ENCODE measurements at regions not wholly inside any gene's neighbourhood (a gene's known extent, or its start where the extent isn't known, plus 50 kb on each side); places are given as distances from the start of the nearest gene placed in this dataset.

- Histone ChIP-seq H3K27me3 (ENCODE audit: control insufficient read depth, insufficient read depth, low read length) (no peaks in the 10 kb centered on the region), H3K4me3 (ENCODE audit: low read depth, low read length) (no peak overlapping the region), H3K4me1 (ENCODE audit: control insufficient read depth, insufficient read depth, low read length, poor library complexity, severe bottlenecking) (peaks cover 6% of the 10 kb centered on the region), H3K9me3 (ENCODE audit: control insufficient read depth in 2 of 2, low read length in 2 of 2) (no peaks in the 10 kb centered on the region), H3K36me3 (ENCODE audit: control insufficient read depth, insufficient read depth, low read length) (no peaks in the 10 kb centered on the region), H3K27ac (ENCODE audit: insufficient read depth, low read length, poor library complexity, severe bottlenecking) (no peak overlapping the region)
- Mint-ChIP-seq H3K36me3 (no peaks in the 10 kb centered on the region), H3K9me3 (peaks cover 0 to 2% (median 0%) of the 10 kb centered on the region in 7 donors), H3K4me1 (peaks cover 0 to 15% (median 7%) of the 10 kb centered on the region in 4 donors), H3K4me3 (no peak overlapping the region), H3K27me3 (no peaks in the 10 kb centered on the region), H3K27ac (no peak overlapping the region)
- ATAC-seq (ENCODE audit: low read depth in 2 of 2) (no peak), DNase-seq (no peak)
These were observed 243.5 kb upstream of the PITRM1 start for GRCh38 chr10:3415878-3416605.

- peak overlapping the region in 1 of 4 donors; percentile 52 for H3K4me3 Mint-ChIP-seq
These were observed 242.6 kb upstream of the PITRM1 start for GRCh38 chr10:3415038-3415736.

GRCh38 chr10:3414667-3415023, 242.1 kb upstream of the PITRM1 start:
- H3K9me3 ChIP-seq (ENCODE audit: control insufficient read depth in 2 of 2, low read length in 2 of 2), result no peaks in the 10 kb centered on the region
- peaks cover under 1% of the 10 kb centered on the region for H3K4me1 ChIP-seq (ENCODE audit: control insufficient read depth, insufficient read depth, low read length, poor library complexity, severe bottlenecking)
- no peak overlapping the region for H3K27ac ChIP-seq (ENCODE audit: insufficient read depth, low read length, poor library complexity, severe bottlenecking)
- no peak overlapping the region for H3K4me3 ChIP-seq (ENCODE audit: low read depth, low read length)
- H3K4me1 Mint-ChIP-seq, result peaks cover 0 to 5% (median 2%) of the 10 kb centered on the region in 4 donors
- no peaks in the 10 kb centered on the region for H3K27me3 ChIP-seq (ENCODE audit: control insufficient read depth, insufficient read depth, low read length)
- H3K9me3 Mint-ChIP-seq, result peaks cover 0 to 5% (median 0%) of the 10 kb centered on the region in 7 donors
- H3K27ac Mint-ChIP-seq, result no peak overlapping the region
- no peak overlapping the region for H3K4me3 Mint-ChIP-seq
- ATAC-seq (ENCODE audit: low read depth in 2 of 2) (no peak), DNase-seq (no peak)
- H3K36me3 Mint-ChIP-seq, result no peaks in the 10 kb centered on the region
- no peaks in the 10 kb centered on the region for H3K36me3 ChIP-seq (ENCODE audit: control insufficient read depth, insufficient read depth, low read length)
- no peaks in the 10 kb centered on the region for H3K27me3 Mint-ChIP-seq

More at GRCh38 chr10:3415038-3415736, 242.6 kb upstream of the PITRM1 start:
- Histone ChIP-seq H3K27me3 (ENCODE audit: control insufficient read depth, insufficient read depth, low read length) (no peaks in the 10 kb centered on the region), H3K4me3 (ENCODE audit: low read depth, low read length) (no peak overlapping the region), H3K36me3 (ENCODE audit: control insufficient read depth, insufficient read depth, low read length) (no peaks in the 10 kb centered on the region), H3K9me3 (ENCODE audit: control insufficient read depth in 2 of 2, low read length in 2 of 2) (no peaks in the 10 kb centered on the region), H3K4me1 (ENCODE audit: control insufficient read depth, insufficient read depth, low read length, poor library complexity, severe bottlenecking) (peaks cover 6% of the 10 kb centered on the region), H3K27ac (ENCODE audit: insufficient read depth, low read length, poor library complexity, severe bottlenecking) (no peak overlapping the region)
- Mint-ChIP-seq H3K27me3 (no peaks in the 10 kb centered on the region), H3K36me3 (no peaks in the 10 kb centered on the region), H3K27ac (no peak overlapping the region), H3K9me3 (peaks cover 0 to 5% (median 0%) of the 10 kb centered on the region in 7 donors), H3K4me1 (peaks cover 0 to 8% (median 5%) of the 10 kb centered on the region in 4 donors)
- no peak for DNase-seq
- ATAC-seq (ENCODE audit: low read depth in 2 of 2), result no peak

- H3K27ac Mint-ChIP-seq, result peak overlapping the region in 2 of 3 donors; percentile 64 to 70
- H3K4me1 ChIP-seq (ENCODE audit: control insufficient read depth, insufficient read depth, low read length, poor library complexity, severe bottlenecking), result no peaks in the 10 kb centered on the region
- DNase-seq (no peak), ATAC-seq (ENCODE audit: low read depth in 2 of 2) (no peak)
- H3K9me3 ChIP-seq (ENCODE audit: control insufficient read depth in 2 of 2, low read length in 2 of 2), result no peaks in the 10 kb centered on the region
- no peaks in the 10 kb centered on the region for H3K27me3 Mint-ChIP-seq
- H3K27ac ChIP-seq (ENCODE audit: insufficient read depth, low read length, poor library complexity, severe bottlenecking), result no peak overlapping the region
- no peak overlapping the region for H3K4me3 Mint-ChIP-seq
- no peaks in the 10 kb centered on the region for H3K36me3 ChIP-seq (ENCODE audit: control insufficient read depth, insufficient read depth, low read length)
- H3K9me3 Mint-ChIP-seq, result peaks cover 0 to 5% (median 0%) of the 10 kb centered on the region in 7 donors
- H3K27me3 ChIP-seq (ENCODE audit: control insufficient read depth, insufficient read depth, low read length), result no peaks in the 10 kb centered on the region
- H3K4me3 ChIP-seq (ENCODE audit: low read depth, low read length), result no peak overlapping the region
- H3K36me3 Mint-ChIP-seq, result no peaks in the 10 kb centered on the region
- no peaks in the 10 kb centered on the region for H3K4me1 Mint-ChIP-seq
These were observed 241.5 kb upstream of the PITRM1 start for GRCh38 chr10:3413937-3414666.

- no peaks in the 10 kb centered on the region for H3K36me3 Mint-ChIP-seq
- Histone ChIP-seq H3K4me1 (ENCODE audit: control insufficient read depth, insufficient read depth, low read length, poor library complexity, severe bottlenecking) (no peaks in the 10 kb centered on the region), H3K36me3 (ENCODE audit: control insufficient read depth, insufficient read depth, low read length) (no peaks in the 10 kb centered on the region), H3K4me3 (ENCODE audit: low read depth, low read length) (no peak overlapping the region), H3K9me3 (ENCODE audit: control insufficient read depth in 2 of 2, low read length in 2 of 2) (no peaks in the 10 kb centered on the region), H3K27ac (ENCODE audit: insufficient read depth, low read length, poor library complexity, severe bottlenecking) (no peak overlapping the region), H3K27me3 (ENCODE audit: control insufficient read depth, insufficient read depth, low read length) (no peaks in the 10 kb centered on the region)
- H3K4me3 Mint-ChIP-seq, result no peak overlapping the region
- ATAC-seq (ENCODE audit: low read depth in 2 of 2), result no peak
- H3K27me3 Mint-ChIP-seq, result no peaks in the 10 kb centered on the region
- peaks cover 0 to 3% (median 0%) of the 10 kb centered on the region in 4 donors for H3K4me1 Mint-ChIP-seq
- no peak overlapping the region for H3K27ac Mint-ChIP-seq
- DNase-seq, result no peak
- peaks cover 0 to 5% (median 0%) of the 10 kb centered on the region in 7 donors for H3K9me3 Mint-ChIP-seq
These were observed 240.1 kb upstream of the PITRM1 start for GRCh38 chr10:3412646-3413045.

- Mint-ChIP-seq H3K4me3 (no peak overlapping the region), H3K9me3 (peaks cover 0 to 5% (median 0%) of the 10 kb centered on the region in 7 donors), H3K27me3 (no peaks in the 10 kb centered on the region), H3K27ac (no peak overlapping the region), H3K4me1 (peaks cover 0 to 4% (median 0%) of the 10 kb centered on the region in 4 donors), H3K36me3 (no peaks in the 10 kb centered on the region)
- no peak overlapping the region for H3K4me3 ChIP-seq (ENCODE audit: low read depth, low read length)
- no peak for ATAC-seq (ENCODE audit: low read depth in 2 of 2)
- no peaks in the 10 kb centered on the region for H3K9me3 ChIP-seq (ENCODE audit: control insufficient read depth in 2 of 2, low read length in 2 of 2)
- H3K27ac ChIP-seq (ENCODE audit: insufficient read depth, low read length, poor library complexity, severe bottlenecking), result no peak overlapping the region
- H3K27me3 ChIP-seq (ENCODE audit: control insufficient read depth, insufficient read depth, low read length), result no peaks in the 10 kb centered on the region
- H3K36me3 ChIP-seq (ENCODE audit: control insufficient read depth, insufficient read depth, low read length), result no peaks in the 10 kb centered on the region
- DNase-seq, result no peak
- no peaks in the 10 kb centered on the region for H3K4me1 ChIP-seq (ENCODE audit: control insufficient read depth, insufficient read depth, low read length, poor library complexity, severe bottlenecking)
These were observed 239.5 kb upstream of the PITRM1 start for GRCh38 chr10:3412071-3412582.

GRCh38 chr10:3411044-3411443, 238.5 kb upstream of the PITRM1 start:
- no peak for DNase-seq
- Mint-ChIP-seq H3K9me3 (peaks cover 0 to 5% (median 0%) of the 10 kb centered on the region in 7 donors), H3K27ac (no peak overlapping the region), H3K4me3 (no peak overlapping the region), H3K36me3 (no peaks in the 10 kb centered on the region), H3K4me1 (peaks cover 0 to 4% (median 0%) of the 10 kb centered on the region in 4 donors), H3K27me3 (no peaks in the 10 kb centered on the region)
- ATAC-seq (ENCODE audit: low read depth in 2 of 2), result no peak
- H3K4me1 ChIP-seq (ENCODE audit: control insufficient read depth, insufficient read depth, low read length, poor library complexity, severe bottlenecking), result no peaks in the 10 kb centered on the region
- no peak overlapping the region for H3K4me3 ChIP-seq (ENCODE audit: low read depth, low read length)
- no peaks in the 10 kb centered on the region for H3K9me3 ChIP-seq (ENCODE audit: control insufficient read depth in 2 of 2, low read length in 2 of 2)
- no peak overlapping the region for H3K27ac ChIP-seq (ENCODE audit: insufficient read depth, low read length, poor library complexity, severe bottlenecking)
- no peaks in the 10 kb centered on the region for H3K36me3 ChIP-seq (ENCODE audit: control insufficient read depth, insufficient read depth, low read length)
- H3K27me3 ChIP-seq (ENCODE audit: control insufficient read depth, insufficient read depth, low read length), result no peaks in the 10 kb centered on the region
